H1 (cell line): ENCODE measurements at regions not wholly inside any gene's neighbourhood (a gene's known extent, or its start where the extent isn't known, plus 50 kb on each side); places are given as distances from the start of the nearest gene placed in this dataset.

Source experiments
- CTCF ChIA-PET: fragments of 300-600 bp; sonication (Branson Sonifier 250); formaldehyde crosslinking; loops from one replicate; lab custom pipeline; 2021; ENCODE audit not compliant: partially characterized antibody; lab: Charles Lee
- POLR2A ChIA-PET: fragments of 300-600 bp; sonication (Branson Sonifier 250); formaldehyde crosslinking; loops from one replicate; lab custom pipeline; 2021; ENCODE audit warnings: inconsistent platforms; ENCODE audit not compliant: partially characterized antibody; lab: Charles Lee
- DNase-seq, 2 experiments: peaks; one replicate each; pipeline versions ENCODE4 v3.0.0 to v3.0.0-alpha.2; 2010 to 2022; ENCODE audit warnings: low spot score in 2 of 2, low read depth in 1 of 2, mixed read lengths in 1 of 2
- FAIRE-seq: peaks from 2 replicates; lab custom pipeline; 2011; peaks lifted over from hg19 to GRCh38; lab: Jason Lieb, UNC
- H2AFZ ChIP-seq: 2 replicates; pipeline ENCODE4 v1.8.1; 2012; ENCODE audit warnings: low read length, inconsistent platforms
- H2AK5ac ChIP-seq: 2 replicates; pipeline ENCODE4 v1.6.1; 2013; ENCODE audit warnings: low read depth, low read length
- H2BK120ac ChIP-seq: replicated peaks from 2 replicates; pipeline ENCODE3; 2013; ENCODE audit warnings: low read depth, low read length, inconsistent platforms
- H2BK12ac ChIP-seq: 2 replicates; pipeline ENCODE4 v1.6.1; 2013; ENCODE audit warnings: low read depth, low read length
- H2BK15ac ChIP-seq: 2 replicates; pipeline ENCODE4 v1.6.1; 2013; ENCODE audit warnings: low read length
- H2BK20ac ChIP-seq: 2 replicates; pipeline ENCODE4 v1.6.1; 2013; ENCODE audit warnings: low read length
- H2BK5ac ChIP-seq: 2 replicates; pipeline ENCODE4 v1.6.1; 2013; ENCODE audit warnings: low read depth, low read length
- H3K14ac ChIP-seq: 2 replicates; pipeline ENCODE4 v1.6.1; 2013; ENCODE audit warnings: inconsistent platforms; ENCODE audit not compliant: insufficient read length
- H3K18ac ChIP-seq: 2 replicates; pipeline ENCODE4 v1.6.1; 2013; ENCODE audit warnings: low read length; ENCODE audit errors: extremely low read depth
- H3K23ac ChIP-seq: 2 replicates; pipeline ENCODE4 v1.6.1; 2013; ENCODE audit warnings: inconsistent platforms; ENCODE audit not compliant: insufficient read length
- H3K23me2 ChIP-seq: 2 replicates; pipeline ENCODE4 v1.6.1; 2013; ENCODE audit warnings: low read depth, low read length
- H3K27ac ChIP-seq: 2 replicates; pipeline ENCODE4 v1.6.1; 2011; ENCODE audit warnings: low read depth, low read length, inconsistent platforms
- H3K27me3 ChIP-seq, 4 experiments: replicated peaks in 1 of 4; 1 replicate in 1 of 4; 2 replicates in 3 of 4; pipeline versions ENCODE4 v1.6.1 to v1.8.1; 2011 to 2013; ENCODE audit warnings: low read length in 3 of 4, mild to moderate bottlenecking in 3 of 4, inconsistent platforms in 2 of 4, mixed read lengths in 2 of 4, moderate library complexity in 1 of 4; ENCODE audit not compliant: control insufficient read depth in 3 of 4, insufficient read depth in 3 of 4; ENCODE audit errors: extremely low read depth in 1 of 4
- H3K36me3 ChIP-seq, 4 experiments: 2 replicates each; pipeline versions ENCODE4 v1.6.1 to v1.8.1; 2011 to 2013; ENCODE audit warnings: mild to moderate bottlenecking in 4 of 4, low read length in 3 of 4, moderate library complexity in 2 of 4, control low read depth in 1 of 4, inconsistent platforms in 1 of 4; ENCODE audit not compliant: insufficient read depth in 4 of 4, control insufficient read depth in 2 of 4
- H3K4ac ChIP-seq: replicated peaks from 2 replicates; pipeline ENCODE3; 2013; ENCODE audit warnings: low read length, low read depth, mixed read lengths, inconsistent platforms; ENCODE audit not compliant: insufficient read length
- H3K4me1 ChIP-seq, 4 experiments: replicated peaks in 1 of 4; 1 replicate in 1 of 4; 2 replicates in 3 of 4; pipeline versions ENCODE4 v1.6.1 to v1.8.1; 2011 to 2013; ENCODE audit warnings: low read length in 3 of 4, inconsistent platforms in 2 of 4, mixed read lengths in 1 of 4; ENCODE audit not compliant: insufficient read depth in 4 of 4, control insufficient read depth in 3 of 4
- H3K4me2 ChIP-seq, 2 experiments: 2 replicates each; pipeline versions ENCODE4 v1.6.1 to v1.8.1; 2011 to 2013; ENCODE audit warnings: low read depth in 2 of 2, low read length in 2 of 2, control low read depth in 1 of 2, inconsistent platforms in 1 of 2, mild to moderate bottlenecking in 1 of 2; ENCODE audit not compliant: insufficient read depth in 1 of 2
- H3K4me3 ChIP-seq, 4 experiments: fragments of 200-600, 300-600 bp in 1 of 4; sonication (generic), shearing (Covaris generic), sonication (Bioruptor Twin) in 1 of 4; 2 replicates each; pipeline versions ENCODE4 v1.5.1 to v1.8.1; 2011 to 2016; ENCODE audit warnings: low read length in 4 of 4, low read depth in 3 of 4, control low read depth in 2 of 4, inconsistent platforms in 2 of 4, mild to moderate bottlenecking in 2 of 4, mixed read lengths in 1 of 4, moderate library complexity in 1 of 4; ENCODE audit not compliant: insufficient read depth in 2 of 4; ENCODE audit errors: extremely low read depth in 1 of 4
- H3K56ac ChIP-seq: replicated peaks from 2 replicates; pipeline ENCODE3; 2013; ENCODE audit warnings: low read depth, mild to moderate bottlenecking, mixed read lengths, low read length, inconsistent platforms; ENCODE audit not compliant: insufficient read length
- H3K79me1 ChIP-seq: 2 replicates; pipeline ENCODE4 v1.6.1; 2013; ENCODE audit warnings: low read depth, low read length, control low read depth
- H3K79me2 ChIP-seq, 2 experiments: 2 replicates each; pipeline versions ENCODE4 v1.6.1 to v1.8.1; 2012 to 2013; ENCODE audit warnings: low read length in 2 of 2, mild to moderate bottlenecking in 2 of 2, inconsistent platforms in 1 of 2; ENCODE audit not compliant: insufficient read depth in 2 of 2, control insufficient read depth in 1 of 2
- H3K9ac ChIP-seq, 4 experiments: replicated peaks in 1 of 4; 1 replicate in 1 of 4; 2 replicates in 3 of 4; pipeline versions ENCODE4 v1.6.1 to v1.8.1; 2011 to 2013; ENCODE audit warnings: low read depth in 3 of 4, low read length in 3 of 4, control low read depth in 2 of 4, mild to moderate bottlenecking in 2 of 4, moderate library complexity in 2 of 4, inconsistent platforms in 1 of 4; ENCODE audit errors: extremely low read depth in 1 of 4
- H3K9me3 ChIP-seq, 2 experiments: 2 replicates each; pipeline versions ENCODE4 v1.6.1 to v1.8.1; 2012 to 2013; ENCODE audit warnings: mild to moderate bottlenecking in 2 of 2, moderate library complexity in 2 of 2, control low read depth in 1 of 2, inconsistent platforms in 1 of 2, low read depth in 1 of 2, low read length in 1 of 2, mixed read lengths in 1 of 2; ENCODE audit not compliant: insufficient read depth in 2 of 2
- H4K20me1 ChIP-seq, 2 experiments: replicated peaks in 1 of 2; 2 replicates each; pipeline versions ENCODE3 to v1.8.1; 2011 to 2013; ENCODE audit warnings: inconsistent platforms in 2 of 2, low read length in 2 of 2, mild to moderate bottlenecking in 1 of 2; ENCODE audit not compliant: insufficient read depth in 2 of 2, control insufficient read depth in 1 of 2
- H4K5ac ChIP-seq: 2 replicates; pipeline ENCODE4 v1.6.1; 2013; ENCODE audit warnings: low read length, low read depth, mixed read lengths, inconsistent platforms; ENCODE audit not compliant: insufficient read length
- H4K8ac ChIP-seq: 2 replicates; pipeline ENCODE4 v1.8.0; 2013; ENCODE audit warnings: mild to moderate bottlenecking, moderate library complexity, low read length, inconsistent platforms; ENCODE audit not compliant: insufficient read depth; ENCODE audit errors: extremely low read depth
- H4K91ac ChIP-seq: replicated peaks from 2 replicates; pipeline ENCODE3; 2013; ENCODE audit warnings: low read length, mixed read lengths, inconsistent platforms; ENCODE audit not compliant: insufficient read length
- CBX8 ChIP-seq: fragments of 300-800, 300-1000 bp; sonication (generic); IDR thresholded peaks from 2 replicates; pipeline ENCODE4 v1.7.1; 2016; ENCODE audit warnings: low read depth, low read length, borderline replicate concordance
- CHD2 ChIP-seq: IDR thresholded peaks from 2 replicates; pipeline ENCODE4 v1.6.1; 2012; ENCODE audit warnings: low read length, improper control_type of control experiment
- FOSL1 ChIP-seq: IDR thresholded peaks from 2 replicates; pipeline ENCODE4 v1.6.1; 2011; ENCODE audit warnings: mild to moderate bottlenecking, low read depth, low read length, moderate library complexity; ENCODE audit not compliant: insufficient read depth
- POU5F1 ChIP-seq: IDR thresholded peaks from 2 replicates; pipeline ENCODE4 v1.6.1; 2011; ENCODE audit warnings: low read depth, mild to moderate bottlenecking, low read length, moderate library complexity
- RNF2 ChIP-seq: fragments of 200-900, 300-1000 bp; sonication (generic); IDR thresholded peaks from 2 replicates; pipeline ENCODE4 v1.7.1; 2016; ENCODE audit warnings: borderline replicate concordance, low read depth, mild to moderate bottlenecking, antibody characterized with exemption, low read length; ENCODE audit not compliant: poor library complexity, severe bottlenecking; ENCODE audit errors: missing control alignments
- RXRA ChIP-seq: IDR thresholded peaks from 2 replicates; pipeline ENCODE4 v1.6.1; 2011; ENCODE audit warnings: low read depth, mild to moderate bottlenecking, low read length, moderate library complexity; ENCODE audit not compliant: insufficient read depth
- TAF7 ChIP-seq: optimal IDR thresholded peaks from 2 replicates; pipeline ENCODE3; 2011; ENCODE audit warnings: low read depth, mild to moderate bottlenecking, inconsistent platforms, low read length, moderate library complexity, borderline replicate concordance
- TBP ChIP-seq: IDR thresholded peaks from 2 replicates; pipeline ENCODE4 v1.6.1; 2011; ENCODE audit warnings: low read depth, low read length, improper control_type of control experiment
- TEAD4 ChIP-seq: IDR thresholded peaks from 2 replicates; pipeline ENCODE4 v1.6.1; 2012; ENCODE audit warnings: low read depth, low read length, inconsistent platforms, mixed read lengths
- WGBS, 2 experiments: shearing (Covaris generic) in 1 of 2; methylation state at CpG; one replicate each; pipeline versions ENCODE4 v1.1.6 to v1.1.7; 2013 to 2015; ENCODE audit warnings: low lambda C conversion rate in 2 of 2, mixed read lengths in 2 of 2, inconsistent platforms in 1 of 2, low coverage in 1 of 2, missing lambda C conversion rate in 1 of 2; ENCODE audit not compliant: insufficient replicate concordance in 2 of 2, insufficient coverage in 1 of 2, insufficient read length in 1 of 2; ENCODE audit errors: extremely low coverage in 1 of 2, missing lambda C conversion rate in 1 of 2; 5-methylcytosine and 5-hydroxymethylcytosine counted together
- TF ChIP-seq, protein P1 (sequence below): IDR thresholded peaks from 2 replicates; pipeline ENCODE4 v1.6.1; 2012; ENCODE audit warnings: inconsistent platforms
- TF ChIP-seq, protein P2 (sequence below): IDR thresholded peaks from 2 replicates; pipeline ENCODE4 v1.6.1; 2012; ENCODE audit warnings: low read length, inconsistent platforms

DNA sequence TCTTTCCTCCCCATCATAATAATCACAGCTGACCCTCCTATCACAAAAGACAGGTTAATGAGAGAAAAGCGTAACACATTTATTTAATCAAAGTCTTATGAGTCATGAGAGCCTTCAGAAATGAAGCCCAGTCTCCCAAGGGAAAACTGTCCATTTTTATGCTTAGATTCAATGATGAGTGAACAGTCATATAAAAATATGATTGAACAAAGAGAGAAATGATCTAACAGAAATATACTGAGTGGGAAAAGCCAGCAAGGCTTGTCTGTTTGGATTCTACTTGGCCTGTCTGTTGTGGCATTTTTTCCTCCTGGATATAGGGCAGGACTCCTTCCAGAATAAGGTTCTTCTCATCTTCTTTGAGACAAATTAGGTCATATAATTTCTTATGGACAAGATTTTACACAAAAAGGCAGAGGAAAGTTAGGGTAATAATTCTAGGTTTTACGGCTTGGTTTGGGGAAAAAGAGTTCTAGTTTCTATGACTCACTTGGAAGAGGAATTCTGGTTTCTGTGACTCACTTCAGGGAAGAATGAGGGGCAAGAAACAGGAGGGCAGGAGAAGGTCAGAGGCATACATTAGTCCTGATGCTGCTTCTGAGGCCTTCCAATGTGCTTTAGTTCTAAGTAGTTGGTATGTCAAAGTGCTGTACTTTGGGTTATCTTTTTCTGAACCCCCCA, 534.2 kb downstream of the ZIC1 start:
- WGBS, 2 experiments = 95% methylated on average over 2 of the region's 2 CpGs; no CpG with 5 or more reads in 1 of the 2 experiments
- Histone ChIP-seq H3K79me2 (no peaks in the 10 kb centered on the region), H3K4ac (no peak overlapping the region), H2BK5ac (no peak overlapping the region), H3K27ac (no peak overlapping the region), H3K79me1 (no peaks in the 10 kb centered on the region), H2BK15ac (no peak overlapping the region), H3K27me3 (no peaks in the 10 kb centered on the region), H2AK5ac (no peak overlapping the region), H4K20me1 (no peaks in the 10 kb centered on the region), H2BK120ac (no peak overlapping the region), H2BK20ac (no peak overlapping the region), H3K14ac (no peak overlapping the region), H4K91ac (no peak overlapping the region), H3K9ac (no peak overlapping the region), H3K9me3 (no peaks in the 10 kb centered on the region), H4K5ac (no peak overlapping the region), H4K8ac (no peak overlapping the region), H3K4me2 (no peak overlapping the region), H3K4me1 (peaks cover 3 to 9% (median 5%) of the 10 kb centered on the region in 4 experiments; a peak in 4 of 7 replicates), H3K18ac (no peak overlapping the region), H3K56ac (no peak overlapping the region), H3K36me3 (no peaks in the 10 kb centered on the region), H3K4me3 (no peak overlapping the region), H3K23ac (no peak overlapping the region), H3K23me2 (no peaks in the 10 kb centered on the region; the same call in 1 of the 2 replicates), H2BK12ac (no peak overlapping the region), H2AFZ (no peak overlapping the region)
- DNase-seq (no peak), FAIRE-seq (no peak)
- POLR2A ChIA-PET = no interaction called here
- CTCF ChIA-PET = interaction anchor here (0.8 kb wide), 1 partner anchor 52 kb away, joined by 3 read pairs; no protein-coding TSS in a partner anchor
- TF ChIP-seq RXRA = no peak
- TF ChIP-seq TAF7 = no peak
- TF ChIP-seq, protein P1, sequence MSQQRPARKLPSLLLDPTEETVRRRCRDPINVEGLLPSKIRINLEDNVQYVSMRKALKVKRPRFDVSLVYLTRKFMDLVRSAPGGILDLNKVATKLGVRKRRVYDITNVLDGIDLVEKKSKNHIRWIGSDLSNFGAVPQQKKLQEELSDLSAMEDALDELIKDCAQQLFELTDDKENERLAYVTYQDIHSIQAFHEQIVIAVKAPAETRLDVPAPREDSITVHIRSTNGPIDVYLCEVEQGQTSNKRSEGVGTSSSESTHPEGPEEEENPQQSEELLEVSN = no peak
- TF ChIP-seq, protein P2, sequence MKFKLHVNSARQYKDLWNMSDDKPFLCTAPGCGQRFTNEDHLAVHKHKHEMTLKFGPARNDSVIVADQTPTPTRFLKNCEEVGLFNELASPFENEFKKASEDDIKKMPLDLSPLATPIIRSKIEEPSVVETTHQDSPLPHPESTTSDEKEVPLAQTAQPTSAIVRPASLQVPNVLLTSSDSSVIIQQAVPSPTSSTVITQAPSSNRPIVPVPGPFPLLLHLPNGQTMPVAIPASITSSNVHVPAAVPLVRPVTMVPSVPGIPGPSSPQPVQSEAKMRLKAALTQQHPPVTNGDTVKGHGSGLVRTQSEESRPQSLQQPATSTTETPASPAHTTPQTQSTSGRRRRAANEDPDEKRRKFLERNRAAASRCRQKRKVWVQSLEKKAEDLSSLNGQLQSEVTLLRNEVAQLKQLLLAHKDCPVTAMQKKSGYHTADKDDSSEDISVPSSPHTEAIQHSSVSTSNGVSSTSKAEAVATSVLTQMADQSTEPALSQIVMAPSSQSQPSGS = no peak
- no peak for TF ChIP-seq CBX8
- TF ChIP-seq FOSL1 = no peak
- no peak for TF ChIP-seq TBP
- no peak for TF ChIP-seq POU5F1
- TF ChIP-seq RNF2 = no peak
- TF ChIP-seq CHD2 = no peak
- no peak for TF ChIP-seq TEAD4
